ENCODE measurements at regions not wholly inside any gene's neighbourhood (a gene's known extent, or its start where the extent isn't known, plus 50 kb on each side); places are given as distances from the start of the nearest gene placed in this dataset.

DNA sequence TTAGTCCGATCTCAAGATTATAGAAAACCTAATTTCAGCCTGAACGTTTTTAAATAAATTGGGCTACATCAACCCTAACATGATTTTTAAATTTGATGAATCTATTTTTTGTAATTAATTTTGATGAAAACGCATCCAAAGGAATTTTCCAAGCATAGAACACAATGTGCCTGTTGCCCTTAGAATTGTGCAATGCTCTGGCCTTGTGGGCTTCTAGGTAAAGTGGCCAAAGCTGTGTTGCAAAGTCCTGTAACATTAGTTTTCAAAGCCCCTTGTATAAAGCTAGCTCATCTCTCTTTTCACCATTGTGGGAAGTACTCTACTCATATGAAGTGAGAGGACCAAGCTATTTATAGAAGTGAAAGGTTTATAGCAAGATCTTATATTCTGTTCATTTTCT lies 138.4 kb upstream of the PRPS1L1 start:
- TF ChIP-seq SIN3A (IDR thresholded peaks at IDR 0.05; ENCODE audit: borderline replicate concordance, insufficient read depth, low read length) (no peak), TAF1 (IDR thresholded peaks at IDR 0.05; ENCODE audit: borderline replicate concordance, insufficient read depth, low read length) (no peak), POLR2AphosphoS5 (IDR thresholded peaks at IDR 0.05; ENCODE audit: low read depth, low read length) (no peak)

DNA sequence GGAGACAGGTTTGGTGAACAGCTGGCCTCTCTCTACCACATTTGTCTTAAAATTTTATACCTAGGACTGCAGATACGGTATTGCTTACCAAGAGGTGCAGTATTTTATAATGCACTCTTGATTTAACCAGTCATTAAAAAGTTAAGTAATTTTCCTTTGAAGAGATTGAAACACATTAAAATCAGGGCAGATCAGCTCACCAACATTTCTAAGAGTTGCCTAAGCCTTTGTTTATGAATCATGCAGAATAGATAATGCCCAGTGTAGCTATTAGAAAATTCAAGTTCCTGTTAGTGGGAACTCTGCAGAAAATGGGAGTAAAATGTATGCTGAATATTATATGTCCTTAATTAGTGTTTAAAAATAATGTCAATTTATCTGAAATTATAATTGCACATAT lies 140.2 kb upstream of the PRPS1L1 start:
- TF ChIP-seq POLR2AphosphoS5 (IDR thresholded peaks at IDR 0.05; ENCODE audit: low read depth, low read length) (no peak), SIN3A (IDR thresholded peaks at IDR 0.05; ENCODE audit: borderline replicate concordance, insufficient read depth, low read length) (no peak)
- TF ChIP-seq, protein P1, sequence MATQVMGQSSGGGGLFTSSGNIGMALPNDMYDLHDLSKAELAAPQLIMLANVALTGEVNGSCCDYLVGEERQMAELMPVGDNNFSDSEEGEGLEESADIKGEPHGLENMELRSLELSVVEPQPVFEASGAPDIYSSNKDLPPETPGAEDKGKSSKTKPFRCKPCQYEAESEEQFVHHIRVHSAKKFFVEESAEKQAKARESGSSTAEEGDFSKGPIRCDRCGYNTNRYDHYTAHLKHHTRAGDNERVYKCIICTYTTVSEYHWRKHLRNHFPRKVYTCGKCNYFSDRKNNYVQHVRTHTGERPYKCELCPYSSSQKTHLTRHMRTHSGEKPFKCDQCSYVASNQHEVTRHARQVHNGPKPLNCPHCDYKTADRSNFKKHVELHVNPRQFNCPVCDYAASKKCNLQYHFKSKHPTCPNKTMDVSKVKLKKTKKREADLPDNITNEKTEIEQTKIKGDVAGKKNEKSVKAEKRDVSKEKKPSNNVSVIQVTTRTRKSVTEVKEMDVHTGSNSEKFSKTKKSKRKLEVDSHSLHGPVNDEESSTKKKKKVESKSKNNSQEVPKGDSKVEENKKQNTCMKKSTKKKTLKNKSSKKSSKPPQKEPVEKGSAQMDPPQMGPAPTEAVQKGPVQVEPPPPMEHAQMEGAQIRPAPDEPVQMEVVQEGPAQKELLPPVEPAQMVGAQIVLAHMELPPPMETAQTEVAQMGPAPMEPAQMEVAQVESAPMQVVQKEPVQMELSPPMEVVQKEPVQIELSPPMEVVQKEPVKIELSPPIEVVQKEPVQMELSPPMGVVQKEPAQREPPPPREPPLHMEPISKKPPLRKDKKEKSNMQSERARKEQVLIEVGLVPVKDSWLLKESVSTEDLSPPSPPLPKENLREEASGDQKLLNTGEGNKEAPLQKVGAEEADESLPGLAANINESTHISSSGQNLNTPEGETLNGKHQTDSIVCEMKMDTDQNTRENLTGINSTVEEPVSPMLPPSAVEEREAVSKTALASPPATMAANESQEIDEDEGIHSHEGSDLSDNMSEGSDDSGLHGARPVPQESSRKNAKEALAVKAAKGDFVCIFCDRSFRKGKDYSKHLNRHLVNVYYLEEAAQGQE (IDR thresholded peaks at IDR 0.05; ENCODE audit: insufficient read depth in 1 of 2, low read depth in 2 of 2, low read length in 2 of 2), result no peak

DNA sequence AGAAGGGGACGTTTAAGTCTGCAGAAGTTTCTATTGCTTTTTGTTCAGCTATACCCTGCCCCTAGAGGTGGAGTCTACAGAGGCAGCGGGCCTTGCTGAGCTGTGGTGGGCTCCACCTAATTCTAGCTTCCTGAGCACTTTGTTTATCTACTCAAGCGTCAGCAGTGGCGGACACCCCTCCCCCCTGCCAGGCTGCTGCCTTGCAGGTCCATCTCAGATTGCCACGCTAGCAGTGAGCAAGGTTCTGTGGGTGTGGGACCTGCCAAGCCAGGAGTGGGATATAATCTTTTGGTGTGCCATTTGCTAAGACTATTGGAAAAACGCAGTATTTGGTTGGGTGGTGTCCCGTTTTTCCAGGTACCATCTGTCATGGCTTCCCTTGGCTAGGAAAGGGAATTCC lies 147.3 kb upstream of the PRPS1L1 start:
- TF ChIP-seq, protein P1 (IDR thresholded peaks at IDR 0.05; ENCODE audit: insufficient read depth in 1 of 2, low read depth in 2 of 2, low read length in 2 of 2), result no peak
- TF ChIP-seq FOXP2 (optimal IDR thresholded peaks at IDR 0.05; ENCODE audit: borderline replicate concordance, extremely low read depth, extremely low read length, insufficient read depth) (no peak), POLR2AphosphoS5 (IDR thresholded peaks at IDR 0.05; ENCODE audit: low read depth, low read length) (no peak), SIN3A (IDR thresholded peaks at IDR 0.05; ENCODE audit: borderline replicate concordance, insufficient read depth, low read length) (no peak)

DNA sequence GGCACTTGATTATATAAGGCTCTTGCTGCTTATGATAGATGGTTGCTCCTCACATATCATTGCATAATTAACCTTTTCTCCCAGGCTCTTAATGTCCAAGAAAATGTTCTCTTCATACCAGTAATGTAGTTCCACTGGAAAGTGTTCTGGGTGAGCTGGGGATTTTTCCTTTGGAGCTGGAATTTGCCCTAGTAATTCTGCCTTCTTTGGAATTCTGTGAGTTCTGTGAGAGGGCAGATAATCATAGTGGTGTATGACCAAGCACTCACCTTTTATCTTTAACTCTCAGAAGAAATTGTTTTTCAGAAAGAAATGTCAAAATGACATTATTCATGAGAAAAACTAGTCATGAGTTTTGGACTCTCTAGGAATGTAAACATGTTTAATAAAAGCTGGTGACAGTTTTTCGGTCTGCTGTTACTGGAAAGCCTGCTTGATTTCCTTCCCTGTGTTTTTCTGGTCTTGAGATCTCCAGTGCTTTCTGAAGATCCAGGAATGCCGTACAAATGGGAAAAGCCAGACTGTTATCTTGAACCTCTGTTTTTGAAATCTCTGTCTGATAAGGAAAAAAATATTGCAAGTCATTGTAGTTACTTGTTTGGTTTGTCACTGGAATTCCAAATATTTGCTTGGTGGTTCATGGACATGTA lies 148.3 kb upstream of the PRPS1L1 start:
- TF ChIP-seq, protein P1 (IDR thresholded peaks at IDR 0.05; ENCODE audit: insufficient read depth in 1 of 2, low read depth in 2 of 2, low read length in 2 of 2), result no peak
- no peak for TF ChIP-seq TAF1 (IDR thresholded peaks at IDR 0.05; ENCODE audit: borderline replicate concordance, insufficient read depth, low read length)
- no peak for TF ChIP-seq POLR2AphosphoS5 (IDR thresholded peaks at IDR 0.05; ENCODE audit: low read depth, low read length)
- no peak for TF ChIP-seq SIN3A (IDR thresholded peaks at IDR 0.05; ENCODE audit: borderline replicate concordance, insufficient read depth, low read length)
- no peak for TF ChIP-seq FOXP2 (optimal IDR thresholded peaks at IDR 0.05; ENCODE audit: borderline replicate concordance, extremely low read depth, extremely low read length, insufficient read depth)

DNA sequence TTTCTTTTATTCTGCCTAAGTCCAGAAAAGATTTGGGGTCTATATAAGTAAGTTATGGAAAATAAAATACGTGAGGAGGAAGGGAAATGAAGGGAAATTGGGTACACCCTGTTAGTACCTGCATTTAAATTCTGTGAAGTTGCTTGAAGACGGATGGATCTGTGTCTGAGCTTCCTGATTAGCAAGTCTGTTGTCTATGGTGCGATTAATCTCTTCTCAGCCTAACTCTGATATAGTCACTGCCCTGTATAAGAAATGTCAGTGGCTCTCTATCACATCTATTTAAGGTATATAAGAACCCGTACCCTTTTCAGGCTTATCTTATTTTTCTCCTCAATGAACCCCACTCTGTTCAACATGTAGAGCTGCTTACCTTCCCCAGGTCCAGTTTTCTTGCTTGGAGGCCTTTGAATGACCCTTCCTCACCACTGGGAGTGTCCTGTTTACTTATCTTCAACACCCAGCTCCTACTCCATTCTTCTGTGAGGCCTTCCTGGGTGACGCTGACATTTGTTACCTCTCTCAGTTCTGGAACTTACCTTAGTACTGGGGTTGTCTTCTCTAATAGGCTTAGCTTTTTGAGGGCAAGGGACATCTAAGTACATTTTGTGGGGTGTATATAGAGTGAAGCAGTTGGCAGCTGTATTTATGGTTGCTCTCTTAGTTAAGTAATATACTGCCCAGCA lies 149.6 kb upstream of the PRPS1L1 start:
- TF ChIP-seq TAF1 (IDR thresholded peaks at IDR 0.05; ENCODE audit: borderline replicate concordance, insufficient read depth, low read length) (no peak), SIN3A (IDR thresholded peaks at IDR 0.05; ENCODE audit: borderline replicate concordance, insufficient read depth, low read length) (no peak), FOXP2 (optimal IDR thresholded peaks at IDR 0.05; ENCODE audit: borderline replicate concordance, extremely low read depth, extremely low read length, insufficient read depth) (no peak), POLR2AphosphoS5 (IDR thresholded peaks at IDR 0.05; ENCODE audit: low read depth, low read length) (no peak)
- TF ChIP-seq, protein P1 (IDR thresholded peaks at IDR 0.05; ENCODE audit: insufficient read depth in 1 of 2, low read depth in 2 of 2, low read length in 2 of 2), result no peak

All from PFSK-1 (cell line).